Activated T-helper 9 cell treated with anti-CD3 and anti-CD28 coated beads, Interleukin-2, amount 50 U/mL, for 16 hours (primary cell): ENCODE measurements at regions not wholly inside any gene's neighbourhood (a gene's known extent, or its start where the extent isn't known, plus 50 kb on each side); places are given as distances from the start of the nearest gene placed in this dataset.

Source experiments
- DNase-seq: peaks from one replicate; pipeline ENCODE4 v3.0.0-alpha.2; 2020; ENCODE audit warnings: low read depth

DNA sequence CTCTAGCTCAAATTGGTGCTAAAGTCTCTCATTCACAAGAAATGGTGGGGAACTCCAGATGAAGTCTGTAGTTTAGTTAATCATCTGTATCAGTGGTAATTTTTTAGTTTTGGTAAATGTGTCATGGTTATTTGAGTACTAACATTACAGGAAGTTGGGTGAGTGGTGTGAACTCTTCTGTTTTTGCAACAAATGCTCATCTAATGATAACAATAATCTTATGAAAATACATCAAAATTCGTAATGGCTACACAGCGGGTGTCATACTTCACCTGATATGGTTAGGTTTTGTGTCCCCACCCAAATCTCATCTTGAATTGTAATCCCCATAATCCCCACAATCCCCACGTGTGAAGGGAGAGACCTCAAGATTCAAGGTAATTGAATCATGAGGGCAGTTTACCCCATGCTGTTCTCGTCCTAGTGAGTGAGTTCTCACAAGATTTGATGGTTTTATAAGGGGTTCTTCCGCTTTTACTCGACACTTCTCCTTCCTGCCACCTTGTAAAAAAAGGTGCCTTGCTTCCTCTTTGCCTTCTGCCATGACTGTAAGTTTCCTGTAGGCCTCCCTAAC, 209.3 kb upstream of the FOXN3 start:
- DNase-seq = no peak

DNA sequence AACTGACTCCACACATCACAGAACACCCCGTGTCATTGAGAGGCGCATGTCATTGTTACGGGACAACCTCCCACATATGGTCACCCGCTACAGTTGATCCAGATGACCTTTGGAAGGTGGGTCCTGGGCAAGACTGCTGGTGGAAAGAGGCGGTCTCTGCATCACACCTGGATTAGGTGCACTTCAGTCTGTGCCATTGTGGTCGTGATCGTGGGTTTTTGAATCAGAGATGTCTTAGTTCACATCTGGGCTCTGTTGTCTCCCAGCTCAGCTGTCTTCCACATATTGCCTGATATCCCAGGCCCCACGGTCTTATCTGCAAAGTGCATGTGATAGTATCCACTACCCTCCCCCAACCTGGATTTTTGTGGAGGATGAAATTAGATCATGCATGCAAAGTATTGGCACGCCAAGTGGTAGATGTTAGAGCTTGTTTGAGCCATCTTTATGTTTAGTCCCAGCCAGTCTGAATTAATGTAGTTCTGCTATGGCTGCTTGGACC, 208.7 kb upstream of the FOXN3 start:
- no peak for DNase-seq

DNA sequence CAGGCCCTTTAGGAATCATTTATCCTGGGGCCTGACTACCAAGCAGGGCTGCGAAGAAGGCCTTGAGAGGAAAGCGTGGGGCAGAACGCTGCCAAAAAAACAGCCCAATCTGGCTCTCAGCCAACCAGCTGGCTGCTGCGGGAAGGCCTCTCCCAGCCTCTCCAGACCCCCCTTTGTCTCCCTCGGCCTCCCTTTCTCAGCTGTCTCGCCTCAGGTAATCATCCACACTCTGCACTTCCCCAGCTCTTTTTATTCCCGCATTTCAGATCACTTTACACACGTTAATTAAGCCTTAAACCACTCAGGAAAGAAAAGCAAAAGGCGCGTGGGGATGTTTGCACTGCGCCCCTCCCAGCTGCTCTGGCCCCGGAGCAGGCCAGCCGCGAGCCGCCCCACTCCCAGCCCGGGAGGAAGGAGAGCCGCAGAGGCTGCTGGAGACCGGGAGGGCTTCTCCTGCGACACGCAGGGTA, 208.2 kb upstream of the FOXN3 start:
- DNase-seq = no peak

DNA sequence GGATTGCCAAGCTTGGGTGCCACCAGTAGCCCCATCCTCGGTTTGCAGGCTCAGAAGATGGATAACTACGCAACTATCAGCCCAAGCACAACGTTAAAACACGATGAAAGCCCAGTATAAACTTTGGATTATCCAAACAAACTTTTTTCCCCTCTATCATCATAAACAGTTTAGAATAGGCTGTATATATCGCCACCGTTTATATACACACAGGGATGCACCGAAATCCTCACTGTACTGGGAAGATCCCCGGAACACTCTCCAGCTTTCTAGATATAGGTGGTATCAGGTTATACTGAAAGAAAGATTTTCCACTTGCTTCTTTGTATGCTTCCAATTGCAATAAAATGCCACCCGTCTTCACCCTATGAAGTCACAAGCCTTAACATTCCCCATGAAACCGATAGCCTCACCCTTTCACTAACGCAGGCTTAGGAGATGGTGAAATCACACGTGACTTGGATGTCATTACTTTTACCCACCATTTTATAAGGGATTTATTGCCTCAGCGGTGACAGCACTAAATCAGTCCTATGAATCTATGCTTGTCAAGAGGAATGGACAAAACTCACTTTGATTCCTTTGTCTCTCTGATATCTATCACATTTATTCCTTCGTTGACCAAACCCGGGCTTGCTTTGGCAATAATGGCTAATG, 207.6 kb upstream of the FOXN3 start:
- DNase-seq = no peak

DNA sequence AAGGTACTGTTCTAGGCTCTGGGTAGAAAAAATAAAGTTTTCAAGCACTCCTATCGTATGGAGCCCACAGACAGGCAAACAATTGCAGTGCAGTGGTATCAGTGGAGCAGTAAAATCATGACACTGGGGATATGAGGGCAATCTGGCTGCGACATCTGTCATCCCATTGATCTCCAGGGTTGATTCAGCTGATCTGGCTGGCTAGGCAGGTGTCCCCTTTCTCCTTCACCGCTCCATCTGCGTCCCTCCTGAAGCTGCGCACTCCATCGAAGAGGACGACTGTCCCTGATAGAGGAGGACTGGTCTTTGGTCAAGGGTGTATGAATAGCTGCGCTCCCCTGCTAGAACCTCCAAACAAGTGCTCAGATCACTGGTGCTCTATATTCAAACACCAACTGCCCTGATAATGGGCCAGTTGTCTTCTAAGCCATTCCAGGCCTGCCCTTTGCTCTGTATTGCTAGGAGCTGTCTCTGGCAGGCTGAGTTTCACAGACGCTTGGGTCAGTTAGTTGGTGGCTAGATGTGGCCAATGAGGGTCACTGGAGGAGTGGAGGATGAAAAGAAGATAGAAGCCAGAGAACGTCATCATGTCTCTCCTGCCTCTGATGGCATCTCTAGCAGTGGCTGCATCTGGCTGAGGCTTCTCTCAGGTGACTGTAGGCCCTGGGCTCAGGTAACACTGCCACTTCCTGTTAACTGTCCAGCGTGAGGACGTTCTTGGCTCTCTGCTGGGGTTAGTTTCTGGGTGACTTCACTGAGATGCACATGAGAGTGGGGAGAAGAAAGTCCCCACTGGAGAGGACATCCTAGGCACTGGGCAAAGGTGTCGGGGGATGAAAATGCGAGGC, 205.0 kb upstream of the FOXN3 start:
- DNase-seq = no peak

DNA sequence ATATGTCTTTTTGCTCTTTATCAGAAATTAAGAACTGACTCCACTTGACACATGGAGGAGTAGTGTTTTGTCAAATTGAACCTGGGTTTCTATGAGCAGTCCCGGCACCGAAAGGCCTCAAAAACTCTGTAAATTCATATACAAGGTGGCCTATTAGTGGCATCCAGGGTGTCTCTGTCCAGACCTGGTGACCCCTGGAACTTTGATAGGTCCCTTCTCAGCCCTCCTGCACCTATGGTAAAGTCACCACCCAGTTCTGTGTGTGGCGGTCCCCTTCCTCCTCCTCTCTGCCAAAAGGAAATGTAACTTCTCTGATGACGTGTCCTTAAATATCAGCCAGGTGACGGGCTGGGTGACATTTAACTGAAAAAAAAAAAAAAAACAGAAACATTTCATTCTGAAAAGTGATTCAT, 204.0 kb upstream of the FOXN3 start:
- peak; percentile 36 for DNase-seq

DNA sequence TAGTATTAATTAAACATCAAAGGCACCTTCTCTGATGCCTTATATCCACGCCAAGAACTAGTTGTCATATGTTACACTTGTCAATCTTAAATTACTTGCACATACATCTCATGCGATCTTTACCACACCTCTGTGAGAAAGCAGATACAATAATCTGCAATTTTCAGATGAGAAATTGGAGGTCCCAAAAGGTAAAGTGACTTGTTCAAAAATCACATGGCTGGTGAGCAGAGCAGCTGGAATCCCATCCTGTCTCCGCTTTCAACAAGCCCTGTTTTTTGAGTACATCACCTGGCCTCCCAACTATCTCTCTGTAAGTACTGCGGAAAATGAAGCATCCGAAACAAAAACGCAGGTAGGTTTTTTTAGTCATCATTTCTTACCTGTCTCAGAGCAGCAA, 203.4 kb upstream of the FOXN3 start:
- DNase-seq = no peak

DNA sequence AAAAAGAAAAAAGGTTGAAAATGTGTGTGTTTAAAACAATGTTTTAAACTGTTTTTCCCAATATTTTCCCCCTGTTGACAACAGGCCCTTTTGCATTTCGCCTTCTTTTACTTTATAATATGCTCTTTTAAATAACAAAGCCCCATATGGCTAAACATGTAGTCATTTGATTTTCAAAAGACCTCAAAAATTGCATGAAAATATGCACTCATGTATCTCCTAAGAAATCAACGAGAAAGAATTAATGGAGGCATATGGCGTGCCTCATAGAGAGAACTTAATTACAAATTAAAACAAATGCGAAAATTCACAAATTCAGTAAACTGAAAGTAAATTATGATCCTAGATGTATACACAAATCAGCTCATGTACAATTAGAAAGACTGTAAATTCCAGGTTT, 202.6 kb upstream of the FOXN3 start:
- no peak for DNase-seq

DNA sequence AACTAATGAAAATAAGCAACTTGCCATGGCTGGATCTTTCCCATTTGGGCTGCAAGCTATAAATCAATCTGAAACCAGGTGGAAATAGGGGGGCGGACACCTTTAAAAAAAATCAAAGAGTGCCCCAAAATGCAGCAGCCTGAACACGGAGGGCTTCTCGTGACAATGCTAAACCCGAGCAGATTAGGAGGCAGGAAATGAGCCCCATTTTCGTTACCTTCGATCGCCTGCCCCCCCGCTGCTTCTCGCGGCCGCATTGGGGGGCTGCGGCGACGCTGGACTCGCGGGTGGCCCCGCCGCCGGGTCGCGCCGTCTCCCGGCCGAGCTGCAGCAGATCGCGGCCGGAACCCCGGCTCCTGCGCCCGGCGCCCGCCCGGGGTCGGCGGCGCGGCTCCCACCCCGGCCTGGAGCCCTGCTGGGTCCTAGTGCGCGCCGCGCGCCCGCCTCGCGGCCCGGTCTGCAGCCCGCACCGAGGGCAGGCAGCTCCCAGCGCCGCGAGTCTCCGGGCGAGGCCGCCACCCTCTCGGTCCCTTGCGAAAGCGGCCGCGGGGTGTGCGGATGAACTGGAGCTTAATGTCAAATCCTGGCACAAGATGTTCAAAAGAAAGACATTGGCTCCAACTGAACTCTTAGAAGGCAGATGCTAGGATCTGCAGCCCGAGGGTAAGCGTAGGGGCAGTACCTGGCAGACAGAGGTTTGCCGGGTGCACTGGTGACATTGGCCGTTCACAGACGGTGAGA, 201.9 kb upstream of the FOXN3 start:
- DNase-seq = peak; percentile 48

DNA sequence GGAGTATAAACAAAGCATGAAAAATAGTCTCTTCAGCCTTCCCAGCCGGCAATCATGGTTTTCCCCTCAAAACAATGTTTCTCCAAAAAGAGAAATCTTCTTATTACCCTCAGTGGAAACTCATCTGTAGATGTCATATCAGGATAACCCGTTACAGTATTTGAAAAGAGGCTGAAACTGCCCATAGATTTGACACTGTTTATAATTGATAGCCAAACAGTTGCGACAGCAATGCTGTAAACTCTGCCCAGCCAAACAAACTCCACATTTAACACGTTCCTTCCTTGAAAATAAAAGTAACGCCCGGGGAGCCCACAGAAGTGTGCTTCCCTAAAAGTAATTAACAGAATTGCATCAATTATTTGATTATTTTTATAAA, 201.3 kb upstream of the FOXN3 start:
- no peak for DNase-seq

DNA sequence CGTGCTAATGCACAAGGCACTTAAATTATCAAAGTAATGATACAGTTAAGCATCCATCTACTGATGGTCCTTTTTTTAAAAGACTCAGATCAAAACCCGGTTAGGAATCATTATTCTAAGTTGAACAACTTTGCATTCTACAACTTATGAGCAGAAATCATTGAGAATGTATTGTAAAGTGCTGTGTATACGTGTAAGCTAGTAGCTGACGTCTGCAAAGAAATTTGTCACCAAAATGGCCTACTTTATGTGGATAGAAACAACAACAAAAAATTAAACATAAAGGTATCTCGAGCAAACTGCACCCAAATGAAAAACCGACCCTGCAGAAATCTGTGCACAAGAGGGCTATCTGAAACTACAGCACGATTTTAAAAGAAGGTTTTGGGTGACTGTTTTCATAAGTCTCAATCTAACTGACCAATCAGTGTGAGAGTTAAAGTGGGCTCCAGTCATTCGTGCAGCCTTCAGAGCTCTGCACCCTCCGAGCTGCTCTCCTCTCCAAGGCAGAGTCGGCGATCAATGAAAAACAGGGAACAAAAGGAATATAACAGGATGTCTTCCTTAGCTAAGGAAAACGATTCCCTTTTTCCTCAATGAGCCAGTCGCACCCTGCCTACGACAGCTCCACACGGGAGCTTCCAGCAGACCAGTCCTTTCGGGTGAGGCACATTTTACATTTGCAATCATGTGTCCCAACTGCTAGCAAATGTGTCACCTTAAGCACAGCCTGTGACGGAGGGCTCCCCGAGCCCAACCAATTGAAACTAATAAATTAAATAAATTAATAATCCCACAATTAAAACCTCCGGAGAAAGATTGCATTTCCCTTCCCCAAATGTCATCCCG, 200.7 kb upstream of the FOXN3 start:
- no peak for DNase-seq

DNA sequence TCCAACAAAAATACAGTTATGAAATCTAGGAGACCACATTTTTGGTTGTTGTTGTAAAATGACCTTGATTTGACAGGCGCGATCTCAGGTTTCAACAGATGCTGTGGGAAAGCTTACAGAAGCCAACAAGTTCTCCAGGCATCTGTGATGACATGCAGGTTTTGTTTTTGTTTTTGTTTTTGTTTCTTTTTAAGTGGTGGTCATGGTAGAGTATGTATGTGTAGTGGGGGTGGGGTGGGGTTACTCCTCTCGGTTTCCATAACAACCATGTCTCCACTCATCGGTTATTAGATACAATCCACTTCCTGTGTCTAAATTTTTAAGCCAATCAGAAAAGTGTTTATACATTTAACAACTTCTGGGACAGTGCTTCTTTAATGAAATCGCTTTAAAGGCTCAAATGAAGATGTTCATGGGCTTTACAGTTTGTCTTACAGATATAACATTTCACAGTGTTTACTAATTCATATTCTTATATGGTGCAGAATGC, 199.9 kb upstream of the FOXN3 start:
- DNase-seq = no peak

DNA sequence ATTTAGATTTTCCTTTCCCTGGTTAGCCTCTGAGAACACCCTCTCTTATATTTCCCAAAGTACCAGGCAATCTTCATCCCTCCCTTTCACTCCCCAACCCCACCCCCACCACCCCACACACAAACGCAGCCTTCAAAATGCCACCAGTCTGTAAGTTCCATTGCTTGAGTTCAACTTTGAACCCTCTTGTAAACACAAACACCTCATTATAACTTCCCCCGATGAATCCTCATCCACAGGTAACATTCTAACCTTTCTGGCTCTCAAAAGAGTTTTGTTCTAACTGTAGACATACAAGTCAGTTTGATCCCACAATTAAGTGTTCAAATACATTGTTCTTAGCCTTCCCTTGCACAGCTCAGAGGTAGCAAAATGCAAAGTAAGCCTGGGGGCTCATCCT, 199.4 kb upstream of the FOXN3 start:
- DNase-seq = no peak

DNA sequence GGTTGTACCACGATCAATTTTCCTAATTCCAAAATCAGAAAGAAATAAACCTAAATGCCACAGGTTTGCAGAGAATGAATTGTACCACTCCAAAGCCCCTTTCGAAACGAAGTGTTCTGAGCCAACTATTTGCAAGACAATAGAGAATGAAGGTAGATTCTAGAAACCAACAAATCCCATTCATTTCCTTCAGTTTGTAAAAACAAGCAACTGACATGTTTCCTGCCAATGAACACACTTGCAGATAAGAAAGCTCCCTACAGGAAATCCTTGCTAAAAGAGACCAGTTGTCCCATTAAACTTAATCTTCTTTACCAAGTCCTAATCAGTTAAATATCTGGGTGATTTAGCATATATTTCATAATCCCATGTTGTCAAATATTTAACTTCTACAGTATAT, 198.4 kb upstream of the FOXN3 start:
- DNase-seq = no peak

DNA sequence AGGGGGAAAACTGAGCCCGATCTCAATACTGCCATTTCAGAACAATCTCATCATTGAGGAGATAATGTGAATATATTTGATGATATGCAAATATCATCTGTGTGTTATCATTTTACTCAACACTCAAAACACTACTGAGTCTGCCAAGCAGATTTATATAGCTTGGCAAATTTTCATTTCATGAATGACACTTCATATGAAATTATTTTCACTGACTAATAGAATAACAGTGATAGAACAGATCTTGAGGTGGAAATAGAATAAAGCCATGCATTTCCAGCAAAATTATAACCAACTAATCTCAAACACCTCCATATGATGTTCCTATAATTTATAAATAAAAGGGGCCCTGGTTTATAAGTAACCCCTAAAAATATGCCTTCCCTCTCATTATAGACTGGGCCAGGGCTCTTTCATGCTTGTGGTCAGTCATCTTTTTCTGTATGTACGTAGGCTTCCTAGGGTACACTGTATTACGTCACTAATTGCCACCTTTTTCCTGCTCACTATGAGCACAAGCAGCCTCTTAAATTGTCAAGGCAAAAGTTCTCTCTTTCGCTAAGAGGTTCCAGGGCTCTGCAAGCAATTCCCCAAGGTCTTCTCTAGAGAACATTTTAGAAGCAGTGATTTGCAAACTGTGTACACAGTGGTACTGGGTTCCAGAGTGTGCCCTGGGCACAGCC, 197.1 kb upstream of the FOXN3 start:
- DNase-seq = no peak

DNA sequence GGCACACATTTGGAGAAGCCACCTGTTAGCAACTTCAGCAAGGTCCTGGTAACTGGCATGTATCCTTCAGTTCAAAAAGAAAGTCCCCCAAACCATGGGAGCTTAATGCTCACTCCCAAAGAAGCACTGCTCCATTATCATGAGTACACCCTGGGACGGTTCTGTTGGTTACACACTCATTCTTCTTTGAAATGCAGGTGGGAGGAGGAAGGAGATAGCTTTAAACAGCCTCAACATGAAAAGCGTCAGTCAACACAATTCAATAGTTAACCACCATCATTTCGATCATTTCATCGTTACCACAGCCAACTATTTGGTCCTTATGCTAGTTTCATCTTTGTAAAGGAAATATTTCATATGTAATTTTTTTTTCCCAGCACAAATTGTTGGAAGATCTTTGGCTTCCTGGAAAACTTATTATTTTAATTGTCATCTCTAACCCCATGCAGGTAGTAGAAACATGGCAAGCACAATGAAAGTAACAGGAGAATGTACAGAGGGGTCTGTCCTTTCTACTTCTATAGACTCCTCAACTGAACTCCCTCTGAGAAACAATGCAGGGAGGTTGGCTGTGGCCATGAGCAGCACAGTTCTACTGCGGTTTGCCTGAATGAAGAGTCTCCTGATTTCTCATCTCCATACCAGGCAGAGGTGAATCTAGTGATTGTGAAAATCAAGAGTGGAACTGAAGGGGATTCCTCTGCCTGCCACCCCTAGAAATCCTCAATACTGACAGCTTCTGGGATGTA, 196.4 kb upstream of the FOXN3 start:
- no peak for DNase-seq

DNA sequence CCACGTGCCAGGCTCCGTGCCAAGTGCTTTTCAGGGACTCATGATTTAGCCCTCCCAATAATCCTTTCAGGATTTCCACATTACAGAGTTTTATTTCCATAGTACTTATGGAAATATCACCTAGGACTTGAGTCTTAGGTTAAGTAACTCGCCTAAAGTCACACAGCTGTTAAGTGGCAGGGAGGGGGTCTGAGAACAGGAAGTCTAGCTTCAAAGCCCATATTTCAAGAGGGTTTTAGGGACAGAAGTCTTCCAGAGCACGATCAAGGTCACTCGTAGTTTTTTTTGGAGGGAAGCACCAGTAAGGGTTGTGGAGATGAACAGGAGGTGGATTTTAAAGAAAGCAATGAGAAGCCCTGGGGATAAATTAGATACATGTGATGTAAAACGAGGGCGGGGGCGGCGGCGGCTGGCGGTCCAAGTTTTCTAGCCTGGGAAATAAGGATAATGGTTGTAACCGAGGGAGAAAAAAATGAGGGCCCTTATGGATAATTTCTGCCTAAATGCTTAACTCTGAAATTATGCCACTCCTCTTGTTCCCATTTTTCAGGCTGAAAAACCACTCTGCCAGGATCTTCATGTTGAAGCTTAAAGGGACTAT, 192.6 kb upstream of the FOXN3 start:
- DNase-seq = no peak

DNA sequence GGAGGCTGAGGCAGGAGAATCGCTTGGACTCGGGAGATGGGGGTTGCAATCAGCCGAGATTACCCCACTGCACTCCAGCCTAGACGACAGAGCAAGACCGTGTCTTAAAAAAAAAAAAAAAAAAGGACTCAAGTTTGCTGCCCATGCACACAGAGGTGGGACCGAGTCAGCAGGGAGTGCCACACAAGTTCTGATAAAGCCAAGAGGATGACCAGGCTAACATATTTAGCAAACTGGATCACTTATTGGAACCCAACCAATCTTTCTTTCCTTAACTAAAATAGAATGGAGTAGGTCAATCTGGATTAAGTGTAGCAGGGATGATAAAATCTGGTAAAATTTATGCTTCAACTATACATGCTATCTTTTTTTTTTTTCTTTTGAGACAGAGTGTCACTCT, 190.4 kb upstream of the FOXN3 start:
- no peak for DNase-seq

DNA sequence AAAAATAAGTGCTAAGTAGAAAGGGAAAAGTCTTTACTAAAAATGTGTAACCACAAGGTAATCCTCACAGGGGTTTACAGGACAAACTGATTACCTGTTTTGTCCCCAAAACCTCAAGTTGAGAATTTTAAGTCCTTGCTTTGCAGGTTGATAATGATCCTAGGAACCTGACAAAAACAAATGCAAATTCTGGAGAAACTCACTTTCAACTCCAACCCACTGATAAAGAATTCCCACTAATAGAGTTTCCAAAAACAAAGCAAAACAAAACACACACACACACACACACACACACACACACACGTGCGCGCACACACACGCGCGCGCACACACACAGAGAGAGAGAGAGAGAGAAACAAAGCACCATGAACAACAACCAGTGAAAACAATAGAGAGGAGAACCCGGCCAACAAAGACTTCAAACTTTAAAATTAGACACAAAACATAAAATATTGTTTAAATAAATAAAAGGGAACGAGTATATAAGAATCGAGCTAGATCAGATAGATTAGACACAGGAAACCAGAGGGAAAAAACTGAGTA, 187.0 kb upstream of the FOXN3 start:
- no peak for DNase-seq
